PC-3 (cell line): ENCODE measurements at regions not wholly inside any gene's neighbourhood (a gene's known extent, or its start where the extent isn't known, plus 50 kb on each side); places are given as distances from the start of the nearest gene placed in this dataset.

Source experiments
- ATAC-seq: fragments of 200-7000 bp; cut with Tn5 transposase; 2 replicates; pipeline ENCODE4 v1.9.1; 2020; ENCODE audit warnings: mild to moderate bottlenecking, moderate library complexity
- BruUV-seq: library from RNA; stranded (reverse); fragments of 400-500 nt; replicated peaks from 2 replicates; lab custom pipeline; 2021; lab: Mats Ljungman, UMichigan
- CTCF ChIA-PET: fragments of 300-600 bp; sonication (Branson Sonifier 250); formaldehyde crosslinking; loops from one replicate; lab custom pipeline; 2022; ENCODE audit warnings: antibody characterized with exemption; lab: Charles Lee
- POLR2A ChIA-PET: fragments of 300-600 bp; sonication (Branson Sonifier 250); formaldehyde crosslinking; loops from one replicate; lab custom pipeline; 2022; ENCODE audit warnings: antibody characterized with exemption; ENCODE audit not compliant: unreplicated experiment; lab: Charles Lee
- DNase-seq: peaks from one replicate; pipeline ENCODE4 v3.0.0-alpha.2; 2015
- H2AFZ ChIP-seq: fragments of 300-600 bp; sonication (generic); 2 replicates; pipeline ENCODE4 v1.6.0; 2016; ENCODE audit warnings: antibody characterized with exemption, low read length
- H3F3A ChIP-seq: fragments of 300-600 bp; sonication (generic); one replicate; pipeline ENCODE4 v1.6.0; 2017; ENCODE audit warnings: antibody characterized with exemption, low read length, control low read depth, mild to moderate bottlenecking; ENCODE audit not compliant: unreplicated experiment
- H3K27ac ChIP-seq: fragments of 300-600 bp; sonication (generic); 2 replicates; pipeline ENCODE4 v1.5.1; 2016; ENCODE audit warnings: mild to moderate bottlenecking, low read length
- H3K27me3 ChIP-seq: fragments of 300-600 bp; sonication (generic); 2 replicates; pipeline ENCODE4 v1.6.1; 2016; ENCODE audit warnings: low read length, mixed read lengths
- H3K36me3 ChIP-seq: fragments of 300-600 bp; sonication (generic); 2 replicates; pipeline ENCODE4 v1.6.1; 2016; ENCODE audit warnings: low read depth, mixed run types, low read length, mixed read lengths
- H3K4me1 ChIP-seq: fragments of 300-600 bp; sonication (generic); 2 replicates; pipeline ENCODE4 v1.5.1; 2016; ENCODE audit warnings: low read length; ENCODE audit not compliant: insufficient read depth
- H3K4me2 ChIP-seq: fragments of 300-600 bp; sonication (generic); 2 replicates; pipeline ENCODE4 v1.6.0; 2016; ENCODE audit warnings: low read length
- H3K4me3 ChIP-seq: fragments of 300-600 bp; sonication (generic); 2 replicates; pipeline ENCODE4 v1.5.1; 2016; ENCODE audit warnings: mild to moderate bottlenecking, low read length, mixed read lengths
- H3K79me2 ChIP-seq: fragments of 300-600 bp; sonication (generic); 2 replicates; pipeline ENCODE4 v1.6.1; 2017; ENCODE audit warnings: low read length, mixed read lengths
- H3K9ac ChIP-seq: fragments of 300-600 bp; sonication (generic); 2 replicates; pipeline ENCODE4 v1.6.0; 2016; ENCODE audit warnings: mild to moderate bottlenecking, low read length
- H3K9me2 ChIP-seq: fragments of 300-600 bp; sonication (generic); replicated peaks from 2 replicates; pipeline ENCODE4 v1.6.1; 2016; ENCODE audit warnings: mixed run types, low read length, mixed read lengths
- H3K9me3 ChIP-seq: fragments of 300-600 bp; sonication (generic); 2 replicates; pipeline ENCODE4 v1.6.1; 2016; ENCODE audit warnings: low read length, mixed read lengths
- H4K20me1 ChIP-seq: fragments of 300-600 bp; sonication (generic); 2 replicates; pipeline ENCODE4 v1.6.1; 2016; ENCODE audit warnings: low read length, mixed read lengths
- EZH2 ChIP-seq: fragments of 300-600 bp; sonication (generic); IDR thresholded peaks from one replicate; pipeline ENCODE4 v1.6.1; 2017; ENCODE audit warnings: antibody characterized with exemption, mild to moderate bottlenecking, low read length; ENCODE audit not compliant: unreplicated experiment
- EZH2phosphoT487 ChIP-seq: fragments of 300-600 bp; sonication (generic); IDR thresholded peaks from 2 replicates; pipeline ENCODE4 v1.6.1; 2018; ENCODE audit warnings: mild to moderate bottlenecking, antibody characterized with exemption, low read length, borderline replicate concordance
- intact Hi-C: fragments of 100-400 bp; cut with micrococcal nuclease; formaldehyde crosslinking; loops from 2 replicates; pipeline ENCODE4 v1.9.0; 2023
- TF ChIP-seq, protein P1 (sequence below): fragments of 300-600 bp; sonication (generic); conservative IDR thresholded peaks from 2 replicates; pipeline ENCODE4 v1.5.1; 2017; ENCODE audit warnings: antibody characterized with exemption, low read depth, mild to moderate bottlenecking, low read length

DNA sequence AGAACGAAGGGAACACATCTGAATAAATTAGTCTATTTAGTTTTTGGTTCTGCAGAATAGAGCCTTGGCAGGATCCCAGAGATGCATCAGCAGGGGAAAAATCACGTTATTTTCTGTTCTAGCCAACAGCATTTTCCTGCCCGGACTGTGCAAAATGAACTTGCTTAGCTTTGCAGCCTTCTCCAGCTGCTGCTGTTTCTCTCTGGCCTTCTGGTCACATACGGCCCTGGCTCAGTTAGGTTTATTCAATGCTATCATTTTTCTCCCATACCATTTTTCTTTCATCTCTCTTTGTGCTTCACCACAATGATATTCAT is 110.4 kb upstream of the KL start:
- ChIA-PET POLR2A (interaction anchor here (0.6 kb wide), 1 partner anchor 26 kb away, joined by 4 read pairs; no protein-coding TSS in a partner anchor), CTCF (no interaction called here)
- Histone ChIP-seq H3F3A (no peaks in the 10 kb centered on the region), H3K79me2 (no peaks in the 10 kb centered on the region), H3K9me2 (no peaks in the 10 kb centered on the region), H3K9me3 (no peaks in the 10 kb centered on the region), H3K27me3 (no peaks in the 10 kb centered on the region), H3K27ac (no peak overlapping the region), H3K36me3 (no peaks in the 10 kb centered on the region), H3K4me3 (no peak overlapping the region), H2AFZ (no peak overlapping the region), H4K20me1 (no peaks in the 10 kb centered on the region), H3K4me1 (peaks cover 26% of the 10 kb centered on the region), H3K9ac (no peak overlapping the region), H3K4me2 (no peak overlapping the region)
- intact Hi-C loops, result no loop called here
- no peak for ATAC-seq
- no peak for DNase-seq
- no TSS peak for BruUV-seq
- no peak for TF ChIP-seq EZH2

DNA sequence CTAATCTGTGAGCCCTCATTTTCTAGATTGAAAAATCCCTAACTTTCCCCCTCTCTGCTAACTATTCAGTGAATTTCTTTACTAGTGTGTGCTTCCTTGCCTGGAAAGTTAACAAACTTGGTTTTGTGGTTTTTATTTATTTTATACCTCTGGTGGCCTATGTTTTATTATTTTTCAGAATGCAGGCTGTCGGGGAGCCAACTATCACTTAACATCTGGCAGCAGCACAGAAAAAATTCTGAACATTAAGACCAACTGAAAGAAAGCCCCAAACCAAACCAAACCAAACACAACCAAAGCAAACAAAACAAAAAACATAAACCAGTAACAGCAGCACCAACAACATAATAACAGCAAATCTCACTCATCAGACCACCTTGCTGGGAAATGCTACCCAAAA is 109.0 kb upstream of the KL start:
- CTCF ChIA-PET, result no interaction called here
- intact Hi-C loops, result no loop called here
- no peak for DNase-seq
- Histone ChIP-seq H3K27ac (no peak overlapping the region), H3K36me3 (no peaks in the 10 kb centered on the region), H3F3A (no peaks in the 10 kb centered on the region), H3K9ac (no peak overlapping the region), H3K79me2 (no peaks in the 10 kb centered on the region), H3K27me3 (no peaks in the 10 kb centered on the region), H2AFZ (no peak overlapping the region), H3K9me2 (no peaks in the 10 kb centered on the region), H3K4me2 (no peak overlapping the region), H3K4me1 (peaks cover 32% of the 10 kb centered on the region), H3K9me3 (no peaks in the 10 kb centered on the region), H3K4me3 (no peak overlapping the region), H4K20me1 (no peaks in the 10 kb centered on the region)
- no peak for ATAC-seq
- no TSS peak for BruUV-seq
- POLR2A ChIA-PET, result no interaction called here
- TF ChIP-seq EZH2 (no peak), EZH2phosphoT487 (no peak)
- TF ChIP-seq, protein P1, sequence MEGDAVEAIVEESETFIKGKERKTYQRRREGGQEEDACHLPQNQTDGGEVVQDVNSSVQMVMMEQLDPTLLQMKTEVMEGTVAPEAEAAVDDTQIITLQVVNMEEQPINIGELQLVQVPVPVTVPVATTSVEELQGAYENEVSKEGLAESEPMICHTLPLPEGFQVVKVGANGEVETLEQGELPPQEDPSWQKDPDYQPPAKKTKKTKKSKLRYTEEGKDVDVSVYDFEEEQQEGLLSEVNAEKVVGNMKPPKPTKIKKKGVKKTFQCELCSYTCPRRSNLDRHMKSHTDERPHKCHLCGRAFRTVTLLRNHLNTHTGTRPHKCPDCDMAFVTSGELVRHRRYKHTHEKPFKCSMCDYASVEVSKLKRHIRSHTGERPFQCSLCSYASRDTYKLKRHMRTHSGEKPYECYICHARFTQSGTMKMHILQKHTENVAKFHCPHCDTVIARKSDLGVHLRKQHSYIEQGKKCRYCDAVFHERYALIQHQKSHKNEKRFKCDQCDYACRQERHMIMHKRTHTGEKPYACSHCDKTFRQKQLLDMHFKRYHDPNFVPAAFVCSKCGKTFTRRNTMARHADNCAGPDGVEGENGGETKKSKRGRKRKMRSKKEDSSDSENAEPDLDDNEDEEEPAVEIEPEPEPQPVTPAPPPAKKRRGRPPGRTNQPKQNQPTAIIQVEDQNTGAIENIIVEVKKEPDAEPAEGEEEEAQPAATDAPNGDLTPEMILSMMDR, result no peak

DNA sequence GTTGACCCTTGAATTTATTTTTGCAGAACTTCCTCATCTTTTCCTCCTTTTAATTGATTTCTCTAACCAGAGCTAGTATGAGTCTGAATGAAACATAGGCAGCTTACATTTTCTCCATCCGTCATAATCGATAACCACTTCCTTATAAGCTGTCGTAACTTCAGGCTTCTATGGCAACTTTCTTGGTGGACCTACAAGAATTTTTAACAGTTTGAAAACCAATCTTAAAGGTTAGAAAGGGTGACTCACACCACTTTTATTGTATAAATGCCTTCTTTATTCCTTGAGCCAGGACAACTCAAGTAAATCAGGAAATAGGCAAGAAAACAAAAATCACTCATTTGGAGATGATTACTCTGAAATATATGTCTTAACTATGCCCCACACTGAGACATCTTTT is 105.7 kb upstream of the KL start:
- H3K4me1 ChIP-seq, result peaks cover 18% of the 10 kb centered on the region
- no peaks in the 10 kb centered on the region for H3K9me3 ChIP-seq
- H3K27me3 ChIP-seq, result no peaks in the 10 kb centered on the region
- H3F3A ChIP-seq, result no peaks in the 10 kb centered on the region
- ChIA-PET CTCF (no interaction called here), POLR2A (no interaction called here)
- H3K9ac ChIP-seq, result peak overlapping the region; percentile 50; the same call in 1 of the 2 replicates
- no peak overlapping the region for H3K4me3 ChIP-seq
- peak overlapping the region; percentile 83 for H3K27ac ChIP-seq
- TF ChIP-seq EZH2phosphoT487 (no peak), EZH2 (no peak)
- TF ChIP-seq, protein P1, result no peak
- H3K79me2 ChIP-seq, result no peaks in the 10 kb centered on the region
- ATAC-seq (peak; percentile 59), DNase-seq (peak; percentile 53)
- H4K20me1 ChIP-seq, result no peaks in the 10 kb centered on the region
- no TSS peak for BruUV-seq
- H3K9me2 ChIP-seq, result no peaks in the 10 kb centered on the region
- intact Hi-C loops, result loop anchor here (5.0 to 10.0 kb wide), 3 partner anchors 76 to 326 kb away; partner anchors contain the start of gene PDS5B
- H3K4me2 ChIP-seq, result 0 out of 2 replicates have a peak overlapping the region, but pooled peaks have one; percentile 11
- H2AFZ ChIP-seq, result no peak overlapping the region
- H3K36me3 ChIP-seq, result no peaks in the 10 kb centered on the region
